Stimulated activated CD4-positive, alpha-beta T cell treated with anti-CD3 and anti-CD28 coated beads, Interleukin-1b, Interleukin-23, amount 100 ng/mL, for 24 hours (primary cell): ENCODE measurements at regions not wholly inside any gene's neighbourhood (a gene's known extent, or its start where the extent isn't known, plus 50 kb on each side); places are given as distances from the start of the nearest gene placed in this dataset.

Experiments used
- DNase-seq, 4 experiments: peaks; one replicate each; pipeline ENCODE4 v3.0.0-alpha.2; 2020; ENCODE audit warnings: low read depth in 4 of 4, low spot score in 1 of 4

- no peak for DNase-seq
Measured at GRCh38 chr7:42400211-42400772, 163.3 kb upstream of the GLI3 start.

GRCh38 chr7:42395607-42396006 is 158.6 kb upstream of the GLI3 start:
- DNase-seq: no peak

GRCh38 chr7:42392826-42393225 is 155.8 kb upstream of the GLI3 start:
- no peak for DNase-seq

GRCh38 chr7:42389697-42390096 is 152.7 kb upstream of the GLI3 start:
- DNase-seq: no peak

- DNase-seq: no peak
Measured at GRCh38 chr7:42385912-42386311, 148.9 kb upstream of the GLI3 start.

GRCh38 chr7:42381161-42381560 is 144.2 kb upstream of the GLI3 start:
- DNase-seq: no peak

- DNase-seq: no peak
Measured at GRCh38 chr7:42380401-42380800, 143.4 kb upstream of the GLI3 start.

- no peak for DNase-seq
Measured at GRCh38 chr7:42378149-42378548, 141.1 kb upstream of the GLI3 start.

- no peak for DNase-seq
Measured at GRCh38 chr7:42373285-42373684, 136.3 kb upstream of the GLI3 start.

- no peak for DNase-seq
Measured at GRCh38 chr7:42372479-42372878, 135.5 kb upstream of the GLI3 start.

GRCh38 chr7:42359946-42360345 is 122.9 kb upstream of the GLI3 start:
- DNase-seq: no peak

GRCh38 chr7:42351316-42351935 is 114.4 kb upstream of the GLI3 start:
- no peak for DNase-seq

GRCh38 chr7:42350801-42351200 is 113.8 kb upstream of the GLI3 start:
- DNase-seq: no peak

GRCh38 chr7:42348631-42349030 is 111.6 kb upstream of the GLI3 start:
- no peak for DNase-seq

GRCh38 chr7:42348071-42348470 is 111.1 kb upstream of the GLI3 start:
- DNase-seq: no peak

GRCh38 chr7:42347616-42348015 is 110.6 kb upstream of the GLI3 start:
- DNase-seq: no peak

- no peak for DNase-seq
Measured at GRCh38 chr7:42345478-42346299, 108.7 kb upstream of the GLI3 start.

- DNase-seq: no peak
Measured at GRCh38 chr7:42344198-42344755, 107.3 kb upstream of the GLI3 start.

GRCh38 chr7:42342381-42342780 is 105.4 kb upstream of the GLI3 start:
- no peak for DNase-seq

GRCh38 chr7:42340436-42340835 is 103.4 kb upstream of the GLI3 start:
- DNase-seq: no peak

GRCh38 chr7:42338916-42339540 is 102.0 kb upstream of the GLI3 start:
- DNase-seq: no peak
